IMR-90 (cell line): ENCODE measurements at regions not wholly inside any gene's neighbourhood (a gene's known extent, or its start where the extent isn't known, plus 50 kb on each side); places are given as distances from the start of the nearest gene placed in this dataset.
A peak's percentile ranks its signal among the peaks of the same experiment; 100 is the strongest.

ENCODE experiments used
- ATAC-seq: fragments of 200-7000 bp; cut with Tn5 transposase; 2 replicates; pipeline ENCODE4 v1.9.1; 2020; ENCODE audit warnings: low read depth, mild to moderate bottlenecking, moderate library complexity
- BruUV-seq: library from RNA; stranded (reverse); fragments of 400-500 nt; replicated peaks from 2 replicates; lab custom pipeline; 2021; lab: Mats Ljungman, UMichigan
- CTCF ChIA-PET: fragments of 300-600 bp; formaldehyde crosslinking; extraction: SDS; loops from one replicate; lab custom pipeline; 2021; ENCODE audit warnings: antibody characterized with exemption; lab: Yijun Ruan, JAX
- POLR2A ChIA-PET: fragments of 300-600 bp; sonication (Branson Sonifier 250); formaldehyde crosslinking; loops from one replicate; lab custom pipeline; 2022; ENCODE audit warnings: antibody characterized with exemption; ENCODE audit not compliant: unreplicated experiment; lab: Charles Lee
- DNase-seq: peaks from one replicate; pipeline ENCODE4 v3.0.0; 2013
- H2AFZ ChIP-seq: replicated peaks from 2 replicates; pipeline ENCODE3; 2013; ENCODE audit warnings: low read length, mild to moderate bottlenecking; ENCODE audit not compliant: poor library complexity
- H2AK5ac ChIP-seq: 2 replicates; pipeline ENCODE4 v1.6.1; 2013; ENCODE audit warnings: low read depth, low read length, inconsistent platforms
- H2AK9ac ChIP-seq: replicated peaks from 2 replicates; pipeline ENCODE3; 2013; ENCODE audit warnings: mild to moderate bottlenecking, low read depth, low read length, moderate library complexity; ENCODE audit not compliant: poor library complexity
- H2BK120ac ChIP-seq: 2 replicates; pipeline ENCODE4 v1.6.1; 2013; ENCODE audit warnings: low read depth, low read length, inconsistent platforms
- H2BK15ac ChIP-seq: 3 replicates; pipeline ENCODE4 v1.6.1; 2013; ENCODE audit warnings: low read depth, low read length, inconsistent platforms
- H2BK20ac ChIP-seq: 2 replicates; pipeline ENCODE4 v1.6.1; 2013; ENCODE audit warnings: low read depth, mild to moderate bottlenecking, inconsistent platforms, low read length, moderate library complexity
- H2BK5ac ChIP-seq: 2 replicates; pipeline ENCODE4 v1.6.1; 2013; ENCODE audit warnings: mild to moderate bottlenecking, low read depth, low read length, inconsistent platforms; ENCODE audit not compliant: poor library complexity, severe bottlenecking
- H3K14ac ChIP-seq: replicated peaks from 2 replicates; pipeline ENCODE4 v1.6.1; 2013; ENCODE audit warnings: low read depth, low read length, inconsistent platforms
- H3K18ac ChIP-seq: 2 replicates; pipeline ENCODE4 v1.6.1; 2013; ENCODE audit warnings: low read depth, low read length, control low read depth
- H3K23ac ChIP-seq: 2 replicates; pipeline ENCODE4 v1.6.1; 2013; ENCODE audit warnings: low read depth, low read length, inconsistent platforms
- H3K27ac ChIP-seq: 2 replicates; pipeline ENCODE4 v1.5.1; 2013; ENCODE audit warnings: mild to moderate bottlenecking, control low read depth, low read length; ENCODE audit not compliant: insufficient read depth
- H3K27me3 ChIP-seq: 2 replicates; pipeline ENCODE4 v1.6.1; 2013; ENCODE audit warnings: low read length; ENCODE audit not compliant: control insufficient read depth, insufficient read depth
- H3K36me3 ChIP-seq: 2 replicates; pipeline ENCODE4 v1.6.1; 2013; ENCODE audit warnings: low read length, mixed read lengths; ENCODE audit not compliant: control insufficient read depth, insufficient read depth
- H3K4ac ChIP-seq: 2 replicates; pipeline ENCODE4 v1.6.1; 2013; ENCODE audit warnings: low read depth, low read length, inconsistent platforms
- H3K4me1 ChIP-seq: 2 replicates; pipeline ENCODE4 v1.6.1; 2013; ENCODE audit warnings: low read length, mixed read lengths; ENCODE audit not compliant: control insufficient read depth, insufficient read depth
- H3K4me2 ChIP-seq: 2 replicates; pipeline ENCODE4 v1.6.1; 2013; ENCODE audit warnings: low read depth, mild to moderate bottlenecking, control low read depth, low read length, moderate library complexity
- H3K4me3 ChIP-seq: 2 replicates; pipeline ENCODE4 v1.5.1; 2013; ENCODE audit warnings: low read depth, mild to moderate bottlenecking, control low read depth, low read length, moderate library complexity; ENCODE audit not compliant: insufficient read depth
- H3K56ac ChIP-seq: 2 replicates; pipeline ENCODE4 v1.6.1; 2013; ENCODE audit warnings: low read length, inconsistent platforms; ENCODE audit not compliant: insufficient read depth; ENCODE audit errors: extremely low read depth
- H3K79me1 ChIP-seq, 2 experiments: 2 replicates each; pipeline ENCODE4 v1.6.1; 2013; ENCODE audit warnings: low read length in 2 of 2, inconsistent platforms in 1 of 2, low read depth in 1 of 2
- H3K9ac ChIP-seq: 2 replicates; pipeline ENCODE4 v1.6.1; 2013; ENCODE audit warnings: low read depth, low read length, control low read depth
- H3K9me1 ChIP-seq: 2 replicates; pipeline ENCODE4 v1.6.1; 2013; ENCODE audit warnings: low read length, inconsistent platforms; ENCODE audit not compliant: insufficient read depth
- H3K9me3 ChIP-seq: 2 replicates; pipeline ENCODE4 v1.6.1; 2013; ENCODE audit warnings: low read length; ENCODE audit not compliant: control insufficient read depth, insufficient read depth
- H4K20me1 ChIP-seq: 2 replicates; pipeline ENCODE4 v1.6.1; 2013; ENCODE audit warnings: low read length, inconsistent platforms; ENCODE audit not compliant: insufficient read depth
- H4K5ac ChIP-seq: 2 replicates; pipeline ENCODE4 v1.6.1; 2013; ENCODE audit warnings: mild to moderate bottlenecking, low read depth, low read length, control low read depth
- H4K8ac ChIP-seq, 2 experiments: 2 replicates each; pipeline ENCODE4 v1.6.1; 2013; ENCODE audit warnings: low read depth in 2 of 2, low read length in 2 of 2, control low read depth in 1 of 2, inconsistent platforms in 1 of 2
- H4K91ac ChIP-seq: 2 replicates; pipeline ENCODE4 v1.6.1; 2013; ENCODE audit warnings: low read depth, low read length, inconsistent platforms; ENCODE audit not compliant: insufficient read depth
- BHLHE40 ChIP-seq: fragments of 150-350 bp; IDR thresholded peaks from 2 replicates; pipeline ENCODE4 v1.6.1; 2016; ENCODE audit warnings: mild to moderate bottlenecking, low read depth, low read length
- CEBPB ChIP-seq: IDR thresholded peaks from 2 replicates; pipeline ENCODE4 v1.6.1; 2012; ENCODE audit warnings: low read depth, low read length, improper control_type of control experiment
- FOS ChIP-seq: fragments of 150-350 bp; IDR thresholded peaks from 2 replicates; pipeline ENCODE4 v1.6.1; 2016; ENCODE audit warnings: low read depth, low read length
- MAFK ChIP-seq: IDR thresholded peaks from 2 replicates; pipeline ENCODE4 v1.6.1; 2012; ENCODE audit warnings: low read depth, low read length, improper control_type of control experiment
- MAZ ChIP-seq: IDR thresholded peaks from 2 replicates; pipeline ENCODE4 v1.6.1; 2012; ENCODE audit warnings: low read depth, mild to moderate bottlenecking, low read length, improper control_type of control experiment, moderate library complexity, borderline replicate concordance
- MXI1 ChIP-seq: IDR thresholded peaks from 2 replicates; pipeline ENCODE4 v1.6.1; 2012; ENCODE audit warnings: low read depth, mild to moderate bottlenecking, low read length, moderate library complexity, borderline replicate concordance
- NFE2L2 ChIP-seq: fragments of 150-350 bp; IDR thresholded peaks from 2 replicates; pipeline ENCODE4 v1.6.1; 2016; ENCODE audit warnings: low read depth, mild to moderate bottlenecking, low read length
- POLR2A ChIP-seq: IDR thresholded peaks from 2 replicates; pipeline ENCODE4 v1.6.1; 2012; ENCODE audit warnings: mild to moderate bottlenecking, low read depth, low read length
- RAD21 ChIP-seq: IDR thresholded peaks from 2 replicates; pipeline ENCODE4 v1.6.1; 2012; ENCODE audit warnings: low read length, improper control_type of control experiment
- RCOR1 ChIP-seq: IDR thresholded peaks from 2 replicates; pipeline ENCODE4 v1.6.1; 2012; ENCODE audit warnings: mild to moderate bottlenecking, low read length, improper control_type of control experiment; ENCODE audit not compliant: insufficient replicate concordance
- RFX5 ChIP-seq: IDR thresholded peaks from 2 replicates; pipeline ENCODE4 v1.8.0; 2012; ENCODE audit warnings: low read depth, mild to moderate bottlenecking, low read length, moderate library complexity
- WGBS, 2 experiments: methylation state at CpG; one replicate each; pipeline versions ENCODE4 v1.1.5 to v1.1.7; 2013; ENCODE audit warnings: missing lambda C conversion rate in 2 of 2; ENCODE audit not compliant: insufficient read length in 1 of 2; ENCODE audit errors: extremely low coverage in 2 of 2; 5-methylcytosine and 5-hydroxymethylcytosine counted together
- dilution Hi-C: fragments of 300-500 bp; cut with HindIII; formaldehyde crosslinking; loops from one replicate; pipeline ENCODE4 v1.14.3; 2018; ENCODE audit warnings: low sequenced_read_pairs; ENCODE audit not compliant: unreplicated experiment
- in situ Hi-C: fragments of 300-500 bp; cut with MboI; formaldehyde crosslinking; loops from 3 replicates; pipeline ENCODE4 v1.14.3; 2019; ENCODE audit warnings: low sequenced_read_pairs, inconsistent platforms, mixed read lengths
- intact Hi-C: fragments of 100-400 bp; cut with micrococcal nuclease; formaldehyde crosslinking; loops from 2 replicates; pipeline ENCODE4 v1.10.0; 2022
- TF ChIP-seq, protein P1 (sequence below): fragments of 150-350 bp; IDR thresholded peaks from 2 replicates; pipeline ENCODE4 v1.6.1; 2017; ENCODE audit warnings: mild to moderate bottlenecking, antibody characterized with exemption, low read length, low read depth
- TF ChIP-seq, protein P2 (sequence below): fragments of 150-350 bp; IDR thresholded peaks from 2 replicates; pipeline ENCODE4 v1.6.1; 2016; ENCODE audit warnings: low read depth, mild to moderate bottlenecking, low read length, moderate library complexity, borderline replicate concordance
- TF ChIP-seq, protein P3 (sequence below): conservative IDR thresholded peaks from 2 replicates; pipeline ENCODE4 v1.5.1; 2012; ENCODE audit warnings: mild to moderate bottlenecking, low read depth, low read length, improper control_type of control experiment

- ATAC-seq (no peak), DNase-seq (peak; percentile 1)
- H2AK5ac ChIP-seq, result no peak overlapping the region
- H3K9me1 ChIP-seq, result no peaks in the 10 kb centered on the region
- TF ChIP-seq, protein P1, sequence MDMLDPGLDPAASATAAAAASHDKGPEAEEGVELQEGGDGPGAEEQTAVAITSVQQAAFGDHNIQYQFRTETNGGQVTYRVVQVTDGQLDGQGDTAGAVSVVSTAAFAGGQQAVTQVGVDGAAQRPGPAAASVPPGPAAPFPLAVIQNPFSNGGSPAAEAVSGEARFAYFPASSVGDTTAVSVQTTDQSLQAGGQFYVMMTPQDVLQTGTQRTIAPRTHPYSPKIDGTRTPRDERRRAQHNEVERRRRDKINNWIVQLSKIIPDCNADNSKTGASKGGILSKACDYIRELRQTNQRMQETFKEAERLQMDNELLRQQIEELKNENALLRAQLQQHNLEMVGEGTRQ, result no peak
- TF ChIP-seq, protein P2, sequence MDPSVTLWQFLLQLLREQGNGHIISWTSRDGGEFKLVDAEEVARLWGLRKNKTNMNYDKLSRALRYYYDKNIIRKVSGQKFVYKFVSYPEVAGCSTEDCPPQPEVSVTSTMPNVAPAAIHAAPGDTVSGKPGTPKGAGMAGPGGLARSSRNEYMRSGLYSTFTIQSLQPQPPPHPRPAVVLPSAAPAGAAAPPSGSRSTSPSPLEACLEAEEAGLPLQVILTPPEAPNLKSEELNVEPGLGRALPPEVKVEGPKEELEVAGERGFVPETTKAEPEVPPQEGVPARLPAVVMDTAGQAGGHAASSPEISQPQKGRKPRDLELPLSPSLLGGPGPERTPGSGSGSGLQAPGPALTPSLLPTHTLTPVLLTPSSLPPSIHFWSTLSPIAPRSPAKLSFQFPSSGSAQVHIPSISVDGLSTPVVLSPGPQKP, result no peak
- no peak for TF ChIP-seq RFX5
- no peak for TF ChIP-seq MAZ
- TF ChIP-seq RAD21, result no peak
- TF ChIP-seq MXI1, result no peak
- TF ChIP-seq CEBPB, result no peak
- no peak for TF ChIP-seq RCOR1
- no peak for TF ChIP-seq NFE2L2
- no peak for TF ChIP-seq BHLHE40
- no peak for TF ChIP-seq MAFK
- no peak for TF ChIP-seq POLR2A
- no peak for TF ChIP-seq FOS
- TF ChIP-seq, protein P3, sequence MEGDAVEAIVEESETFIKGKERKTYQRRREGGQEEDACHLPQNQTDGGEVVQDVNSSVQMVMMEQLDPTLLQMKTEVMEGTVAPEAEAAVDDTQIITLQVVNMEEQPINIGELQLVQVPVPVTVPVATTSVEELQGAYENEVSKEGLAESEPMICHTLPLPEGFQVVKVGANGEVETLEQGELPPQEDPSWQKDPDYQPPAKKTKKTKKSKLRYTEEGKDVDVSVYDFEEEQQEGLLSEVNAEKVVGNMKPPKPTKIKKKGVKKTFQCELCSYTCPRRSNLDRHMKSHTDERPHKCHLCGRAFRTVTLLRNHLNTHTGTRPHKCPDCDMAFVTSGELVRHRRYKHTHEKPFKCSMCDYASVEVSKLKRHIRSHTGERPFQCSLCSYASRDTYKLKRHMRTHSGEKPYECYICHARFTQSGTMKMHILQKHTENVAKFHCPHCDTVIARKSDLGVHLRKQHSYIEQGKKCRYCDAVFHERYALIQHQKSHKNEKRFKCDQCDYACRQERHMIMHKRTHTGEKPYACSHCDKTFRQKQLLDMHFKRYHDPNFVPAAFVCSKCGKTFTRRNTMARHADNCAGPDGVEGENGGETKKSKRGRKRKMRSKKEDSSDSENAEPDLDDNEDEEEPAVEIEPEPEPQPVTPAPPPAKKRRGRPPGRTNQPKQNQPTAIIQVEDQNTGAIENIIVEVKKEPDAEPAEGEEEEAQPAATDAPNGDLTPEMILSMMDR, result no peak
- H3K14ac ChIP-seq, result no peak overlapping the region
- H3K4me2 ChIP-seq, result no peak overlapping the region
- H3K79me1 ChIP-seq, result no peaks in the 10 kb centered on the region
- H2BK120ac ChIP-seq, result no peak overlapping the region
- H3K9ac ChIP-seq, result no peak overlapping the region
- H3K27ac ChIP-seq, result no peak overlapping the region
- no peaks in the 10 kb centered on the region for H3K36me3 ChIP-seq
- no CpG with 5 or more reads among the region's 2 CpGs for WGBS, 2 experiments
- intact Hi-C loops (no loop called here), in situ Hi-C loops (no loop called here), dilution Hi-C loops (no loop called here)
- no peaks in the 10 kb centered on the region for H3K27me3 ChIP-seq
- H2BK20ac ChIP-seq, result no peak overlapping the region
- BruUV-seq, result no TSS peak
- no peak overlapping the region for H2BK15ac ChIP-seq
- H2AFZ ChIP-seq, result no peak overlapping the region
- no peak overlapping the region for H3K56ac ChIP-seq
- CTCF ChIA-PET, result no interaction called here
- H3K4me1 ChIP-seq, result no peaks in the 10 kb centered on the region
- H4K20me1 ChIP-seq, result no peaks in the 10 kb centered on the region
- POLR2A ChIA-PET, result no interaction called here
- no peak overlapping the region for H3K18ac ChIP-seq
- no peak overlapping the region for H3K23ac ChIP-seq
- H3K4me3 ChIP-seq, result no peak overlapping the region
- H2AK9ac ChIP-seq, result no peak overlapping the region
- no peaks in the 10 kb centered on the region for H3K9me3 ChIP-seq
- no peak overlapping the region for H4K5ac ChIP-seq
- H4K91ac ChIP-seq, result no peak overlapping the region
- H3K4ac ChIP-seq, result no peak overlapping the region
- no peak overlapping the region for H4K8ac ChIP-seq
- H2BK5ac ChIP-seq, result no peak overlapping the region
These were observed 749.0 kb downstream of the MED13L start for GRCh38 chr12:115528466-115528865.
